HG03066 (cell line): ENCODE measurements at regions not wholly inside any gene's neighbourhood (a gene's known extent, or its start where the extent isn't known, plus 50 kb on each side); places are given as distances from the start of the nearest gene placed in this dataset.

Experiments
- ATAC-seq: cut with Tn5 transposase; IDR thresholded peaks from one replicate; pipeline ENCODE4 v1.9.1; 2021; ENCODE audit warnings: low read depth; ENCODE audit not compliant: unreplicated experiment

DNA sequence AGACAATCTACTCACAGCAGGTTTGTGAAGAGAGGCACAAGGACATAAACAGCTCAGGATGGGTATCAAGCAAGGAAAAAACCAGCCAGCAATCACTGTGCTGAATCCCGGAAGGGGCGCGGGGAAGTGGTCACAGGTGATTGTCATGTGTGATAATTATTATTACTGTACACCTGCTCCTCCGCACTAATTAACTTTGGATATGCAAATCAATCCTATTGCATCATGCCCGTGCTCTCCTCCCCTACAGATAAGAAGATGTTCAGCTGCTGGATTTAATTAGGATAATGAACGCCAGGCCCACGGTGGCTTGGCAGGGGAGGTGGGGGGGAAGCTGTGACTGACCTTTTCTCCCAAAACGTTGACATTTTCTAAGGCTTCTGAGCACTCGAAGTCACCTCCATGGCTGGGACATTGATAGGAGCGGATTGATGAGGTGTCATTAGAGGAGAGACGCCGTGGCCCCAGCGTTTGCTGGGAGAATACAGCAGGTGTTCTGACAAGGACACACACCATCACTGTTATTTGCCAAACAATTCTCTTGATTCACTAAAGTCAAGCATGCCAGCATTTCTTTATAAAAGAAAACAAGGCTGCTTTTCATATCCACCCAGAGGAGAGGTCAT, 160.3 kb upstream of the VRK2 start:
- ATAC-seq: no peak

GRCh38 chr2:57888463-57888862, 158.1 kb upstream of the VRK2 start:
- no peak for ATAC-seq

GRCh38 chr2:57890464-57890863, 156.1 kb upstream of the VRK2 start:
- ATAC-seq: no peak

GRCh38 chr2:57891086-57891712, 155.4 kb upstream of the VRK2 start:
- no peak for ATAC-seq

GRCh38 chr2:57892920-57893319, 153.7 kb upstream of the VRK2 start:
- ATAC-seq: peak; percentile 77

- ATAC-seq: no peak
Observed at GRCh38 chr2:57893347-57893746, 153.3 kb upstream of the VRK2 start.

GRCh38 chr2:57893786-57894185, 152.8 kb upstream of the VRK2 start:
- ATAC-seq: no peak

GRCh38 chr2:57894381-57894780, 152.2 kb upstream of the VRK2 start:
- no peak for ATAC-seq

- no peak for ATAC-seq
Observed at GRCh38 chr2:57897920-57898319, 148.7 kb upstream of the VRK2 start.

GRCh38 chr2:57899898-57900297, 146.7 kb upstream of the VRK2 start:
- no peak for ATAC-seq

DNA sequence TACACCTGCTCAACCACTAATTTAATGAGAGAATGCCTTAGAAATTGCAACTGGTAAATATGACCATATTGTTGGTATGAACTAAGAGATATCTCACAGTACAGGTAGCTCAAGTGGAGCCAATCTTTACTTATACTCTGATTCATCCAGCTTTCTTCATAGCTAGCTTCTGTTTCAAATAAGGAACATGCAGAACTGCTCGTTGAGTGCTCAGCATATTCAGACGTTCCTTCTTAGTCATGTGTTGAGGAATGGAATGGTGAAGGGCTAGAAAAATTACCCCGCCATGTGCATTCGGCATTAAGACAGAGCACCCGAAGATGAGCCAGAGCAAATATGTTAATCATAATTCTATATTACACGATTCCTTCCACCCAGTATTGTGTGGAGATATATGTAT, 144.0 kb upstream of the VRK2 start:
- ATAC-seq: no peak

GRCh38 chr2:57906152-57906732, 140.4 kb upstream of the VRK2 start:
- peak; percentile 74 for ATAC-seq

GRCh38 chr2:57907411-57907810, 139.2 kb upstream of the VRK2 start:
- ATAC-seq: no peak

GRCh38 chr2:57908736-57909161, 137.9 kb upstream of the VRK2 start:
- peak; percentile 55 for ATAC-seq

GRCh38 chr2:57918126-57918525, 128.5 kb upstream of the VRK2 start:
- no peak for ATAC-seq

- ATAC-seq: no peak
Observed at GRCh38 chr2:57920342-57920939, 126.2 kb upstream of the VRK2 start.

DNA sequence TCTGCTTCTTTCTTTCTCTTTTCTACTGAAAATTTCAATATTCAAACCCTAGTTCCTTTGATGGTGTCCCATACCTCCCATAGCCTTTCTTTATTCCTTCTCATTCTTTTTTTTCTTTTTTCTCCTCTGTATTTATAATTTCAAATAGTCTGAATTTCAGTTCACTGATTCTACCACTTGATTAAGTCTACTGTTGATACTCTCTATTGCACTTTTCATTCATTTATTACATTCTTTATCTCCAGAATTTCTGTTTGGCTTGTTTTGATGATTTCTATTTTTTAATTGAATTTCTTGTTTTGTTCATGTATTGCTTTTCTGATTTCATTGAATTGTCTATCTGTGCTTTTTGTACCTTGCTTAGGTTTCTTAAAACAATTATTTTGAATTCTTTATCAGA, 111.9 kb upstream of the VRK2 start:
- no peak for ATAC-seq

DNA sequence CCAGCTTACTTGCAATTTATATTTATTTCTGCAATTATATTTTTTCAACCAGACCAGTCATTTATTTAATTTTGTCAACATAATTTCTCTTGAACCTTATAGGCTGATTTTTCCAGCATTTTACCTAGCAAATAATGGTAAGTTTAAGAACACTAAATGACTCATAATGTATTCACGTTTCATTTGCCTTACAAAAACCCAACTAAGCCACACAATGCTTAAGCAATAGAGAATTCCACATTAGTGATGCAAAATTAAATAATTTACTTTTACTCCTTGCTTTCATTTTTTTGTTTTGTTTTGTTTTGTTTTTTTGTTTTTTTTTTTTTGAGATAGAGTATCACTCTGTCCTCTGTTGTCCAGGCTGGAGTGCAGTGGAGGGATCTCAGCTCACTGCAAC, 110.4 kb upstream of the VRK2 start:
- ATAC-seq: no peak

GRCh38 chr2:57937456-57937855, 109.2 kb upstream of the VRK2 start:
- ATAC-seq: no peak

DNA sequence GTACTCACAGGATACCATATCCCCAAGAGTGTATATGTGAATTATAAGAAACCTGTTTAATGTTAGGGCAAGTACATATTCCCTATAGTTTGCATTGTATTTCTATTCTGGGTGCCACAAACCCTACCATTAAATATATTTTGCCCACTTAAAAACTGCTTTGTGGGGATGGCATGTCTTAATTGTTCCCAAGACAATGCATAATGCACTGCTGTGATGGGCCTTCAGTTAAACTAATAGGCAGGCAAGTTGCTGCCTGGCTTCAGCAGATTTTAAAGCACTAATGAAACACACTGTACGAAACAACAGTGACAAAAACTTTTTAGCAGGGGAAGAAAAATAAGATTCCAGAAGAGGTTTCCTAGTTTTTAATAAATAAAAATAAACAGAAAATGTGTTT, 104.8 kb upstream of the VRK2 start:
- ATAC-seq: no peak

DNA sequence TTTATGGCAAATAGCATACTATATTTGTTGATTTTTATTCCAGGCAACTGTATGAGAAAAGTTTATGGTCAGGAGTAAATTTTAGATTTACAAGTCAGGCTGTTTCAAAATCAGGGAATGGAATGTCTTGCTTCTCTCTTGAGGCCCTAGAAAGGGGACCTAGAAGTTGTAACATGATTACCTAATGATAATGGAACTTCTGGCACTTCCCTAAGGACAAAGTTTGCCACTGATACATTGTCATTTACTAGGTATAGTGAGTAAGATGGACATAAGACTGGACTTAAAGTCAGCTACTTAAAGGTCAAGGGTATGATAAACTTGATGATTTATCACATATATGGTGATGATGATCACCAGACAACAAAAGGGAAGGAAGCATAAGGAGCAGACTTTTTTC, 103.3 kb upstream of the VRK2 start:
- no peak for ATAC-seq

DNA sequence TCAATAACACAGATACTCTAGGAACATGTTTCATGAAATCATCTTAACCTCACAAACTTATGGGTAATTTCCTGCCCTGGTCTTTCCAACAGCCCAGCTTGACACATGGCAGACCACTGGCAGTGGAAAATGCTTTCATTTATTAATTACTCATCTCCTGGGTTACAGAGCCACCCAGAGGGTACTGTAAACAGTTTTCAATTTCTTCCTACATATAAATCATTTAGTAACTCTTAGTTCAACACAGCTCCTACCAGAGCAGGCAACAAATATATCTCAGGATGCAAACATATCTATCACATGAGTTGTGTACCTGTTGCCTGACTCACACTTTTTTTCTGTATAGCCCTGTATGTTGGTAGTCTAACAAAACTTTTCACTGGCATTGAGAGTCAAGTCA, 99.2 kb upstream of the VRK2 start:
- ATAC-seq: no peak
